ENCODE measurements at regions not wholly inside any gene's neighbourhood (a gene's known extent, or its start where the extent isn't known, plus 50 kb on each side); places are given as distances from the start of the nearest gene placed in this dataset.

DNA sequence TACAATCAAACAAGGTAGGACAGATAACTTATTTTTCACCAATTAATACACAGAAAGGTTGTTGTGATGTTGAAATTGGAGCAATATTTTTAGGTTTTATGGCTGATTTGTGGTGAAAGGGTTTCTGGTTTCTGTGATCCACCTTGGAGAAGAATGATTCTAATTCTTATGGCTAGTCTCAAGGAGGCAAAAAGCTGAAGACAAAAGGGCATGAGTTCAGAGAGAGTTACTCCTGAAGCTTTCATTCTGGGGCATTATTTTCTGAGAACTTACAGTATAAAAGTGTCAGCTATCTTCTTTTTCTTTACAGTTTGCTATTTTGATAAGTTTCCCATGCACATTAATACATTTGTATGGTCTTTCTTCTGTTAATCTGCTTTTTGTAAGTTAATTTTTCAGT lies 372.4 kb upstream of the CCDC179 start:
- Histone ChIP-seq H2BK12ac (ENCODE audit: low read length in 2 of 2) (no peak overlapping the region), H2BK120ac (ENCODE audit: low read depth, low read length) (no peak overlapping the region), H3K4me2 (ENCODE audit: low read length, poor library complexity, severe bottlenecking) (no peak overlapping the region), H3K4ac (ENCODE audit: low read depth in 1 of 2, low read length in 2 of 2) (no peak overlapping the region), H3K27ac (ENCODE audit: low read length, poor library complexity, severe bottlenecking) (no peak overlapping the region), H3K4me3 (ENCODE audit: insufficient read depth in 1 of 2, low read depth in 1 of 2, low read length in 2 of 2) (no peak overlapping the region), H2AFZ (ENCODE audit: low read depth, low read length) (no peak overlapping the region), H2BK15ac (ENCODE audit: low read depth, poor library complexity, severe bottlenecking) (no peak overlapping the region), H4K8ac (ENCODE audit: low read length) (no peak overlapping the region), H3K36me3 (ENCODE audit: control insufficient read depth in 1 of 2, insufficient read depth in 2 of 2, low read depth in 1 of 2, low read length in 2 of 2) (no peaks in the 10 kb centered on the region), H3K18ac (ENCODE audit: low read depth in 1 of 2, low read length in 2 of 2) (no peak overlapping the region), H3K9me3 (ENCODE audit: control insufficient read depth, low read length) (no peaks in the 10 kb centered on the region), H3K23ac (ENCODE audit: low read length in 2 of 2) (no peak overlapping the region), H3K9ac (ENCODE audit: low read length) (peak overlapping the region; percentile 42), H2BK5ac (ENCODE audit: low read depth, low read length, poor library complexity, severe bottlenecking) (no peak overlapping the region), H3K27me3 (ENCODE audit: control insufficient read depth in 1 of 2, insufficient read depth in 1 of 2, low read length in 2 of 2) (no peaks in the 10 kb centered on the region), H3K14ac (ENCODE audit: low read length in 2 of 2) (no peak overlapping the region), H2AK5ac (ENCODE audit: low read length, severe bottlenecking) (no peak overlapping the region), H3K4me1 (ENCODE audit: control insufficient read depth, insufficient read depth, low read depth, low read length) (no peaks in the 10 kb centered on the region), H3K79me1 (replicated peaks; ENCODE audit: low read length, poor library complexity, severe bottlenecking) (no peaks in the 10 kb centered on the region), H4K91ac (ENCODE audit: low read length) (no peak overlapping the region)
- DNase-seq = no peak

DNA sequence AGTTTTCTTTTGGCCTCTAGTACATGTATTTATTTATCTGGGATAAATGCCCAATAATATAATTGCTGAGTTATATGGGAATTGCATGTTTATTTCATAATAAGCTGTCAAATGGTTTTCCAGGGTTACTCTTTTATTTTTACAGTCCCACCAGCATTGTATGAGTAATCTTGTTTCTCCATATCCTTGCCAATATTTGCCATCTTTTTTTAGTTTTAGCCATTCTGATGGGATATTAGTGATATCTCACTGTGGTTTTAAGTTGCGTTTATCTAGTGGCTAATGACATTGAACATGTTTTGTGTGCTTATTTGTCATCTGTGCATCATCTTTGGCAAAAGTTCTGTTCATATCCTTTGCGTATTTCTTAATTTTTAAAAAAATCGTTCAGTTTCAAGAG lies 372.8 kb upstream of the CCDC179 start:
- Histone ChIP-seq H3K36me3 (ENCODE audit: control insufficient read depth in 1 of 2, insufficient read depth in 2 of 2, low read depth in 1 of 2, low read length in 2 of 2) (no peaks in the 10 kb centered on the region), H3K27me3 (ENCODE audit: control insufficient read depth in 1 of 2, insufficient read depth in 1 of 2, low read length in 2 of 2) (no peaks in the 10 kb centered on the region), H2BK120ac (ENCODE audit: low read depth, low read length) (no peak overlapping the region), H3K9ac (ENCODE audit: low read length) (peak overlapping the region; percentile 42), H3K27ac (ENCODE audit: low read length, poor library complexity, severe bottlenecking) (no peak overlapping the region), H3K4ac (ENCODE audit: low read depth in 1 of 2, low read length in 2 of 2) (no peak overlapping the region), H3K14ac (ENCODE audit: low read length in 2 of 2) (no peak overlapping the region), H3K79me1 (replicated peaks; ENCODE audit: low read length, poor library complexity, severe bottlenecking) (no peaks in the 10 kb centered on the region), H2BK15ac (ENCODE audit: low read depth, poor library complexity, severe bottlenecking) (no peak overlapping the region), H3K4me2 (ENCODE audit: low read length, poor library complexity, severe bottlenecking) (no peak overlapping the region), H2AFZ (ENCODE audit: low read depth, low read length) (no peak overlapping the region), H4K8ac (ENCODE audit: low read length) (no peak overlapping the region), H2AK5ac (ENCODE audit: low read length, severe bottlenecking) (no peak overlapping the region), H3K9me3 (ENCODE audit: control insufficient read depth, low read length) (no peaks in the 10 kb centered on the region), H3K4me3 (ENCODE audit: insufficient read depth in 1 of 2, low read depth in 1 of 2, low read length in 2 of 2) (no peak overlapping the region), H2BK12ac (ENCODE audit: low read length in 2 of 2) (no peak overlapping the region), H3K18ac (ENCODE audit: low read depth in 1 of 2, low read length in 2 of 2) (no peak overlapping the region), H2BK5ac (ENCODE audit: low read depth, low read length, poor library complexity, severe bottlenecking) (no peak overlapping the region), H4K91ac (ENCODE audit: low read length) (no peak overlapping the region), H3K4me1 (ENCODE audit: control insufficient read depth, insufficient read depth, low read depth, low read length) (no peaks in the 10 kb centered on the region), H3K23ac (ENCODE audit: low read length in 2 of 2) (no peak overlapping the region)
- 88% methylated on average over 1 of the region's 3 CpGs for WGBS
- DNase-seq = no peak

DNA sequence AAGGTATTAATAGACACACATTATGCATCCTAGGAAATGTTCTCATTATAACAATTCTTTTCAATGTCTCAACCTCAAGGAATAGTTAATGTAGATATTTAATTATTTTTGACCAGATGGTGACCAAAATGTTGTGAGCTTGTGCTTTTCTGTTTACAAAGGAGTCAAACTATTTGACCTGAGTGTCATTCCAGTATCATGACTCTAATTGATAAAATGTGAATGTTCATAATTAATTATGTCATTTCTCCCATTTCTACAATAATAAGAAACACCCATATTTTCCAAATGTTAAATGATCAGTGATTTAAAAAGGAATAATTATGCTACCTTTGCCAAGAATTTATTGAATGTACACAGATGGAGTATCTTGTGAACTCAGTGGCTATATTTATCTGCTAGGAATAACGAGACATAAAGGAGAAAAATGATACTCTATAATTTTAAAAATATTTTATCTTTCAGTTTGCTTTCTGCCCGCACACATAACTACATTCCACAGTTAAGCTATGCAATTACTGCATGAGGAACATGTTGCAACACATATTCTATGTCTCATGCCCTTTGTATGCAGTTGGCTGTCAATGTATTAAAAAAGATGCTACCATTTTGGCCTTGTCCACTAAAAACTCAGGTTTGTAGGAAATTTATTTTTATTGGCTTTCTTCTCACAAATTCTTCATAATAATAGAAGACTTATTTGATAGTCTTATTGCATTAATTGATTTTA lies 376.7 kb upstream of the CCDC179 start:
- Histone ChIP-seq H2BK120ac (ENCODE audit: low read depth, low read length) (no peak overlapping the region), H4K8ac (ENCODE audit: low read length) (no peak overlapping the region), H3K4me3 (ENCODE audit: insufficient read depth in 1 of 2, low read depth in 1 of 2, low read length in 2 of 2) (no peak overlapping the region), H3K27me3 (ENCODE audit: control insufficient read depth in 1 of 2, insufficient read depth in 1 of 2, low read length in 2 of 2) (no peaks in the 10 kb centered on the region), H2BK12ac (ENCODE audit: low read length in 2 of 2) (no peak overlapping the region), H3K4me1 (ENCODE audit: control insufficient read depth, insufficient read depth, low read depth, low read length) (no peaks in the 10 kb centered on the region), H2BK15ac (ENCODE audit: low read depth, poor library complexity, severe bottlenecking) (no peak overlapping the region), H3K9ac (ENCODE audit: low read length) (no peak overlapping the region), H3K18ac (ENCODE audit: low read depth in 1 of 2, low read length in 2 of 2) (no peak overlapping the region), H3K4me2 (ENCODE audit: low read length, poor library complexity, severe bottlenecking) (no peak overlapping the region), H3K27ac (ENCODE audit: low read length, poor library complexity, severe bottlenecking) (no peak overlapping the region), H3K36me3 (ENCODE audit: control insufficient read depth in 1 of 2, insufficient read depth in 2 of 2, low read depth in 1 of 2, low read length in 2 of 2) (no peaks in the 10 kb centered on the region), H4K91ac (ENCODE audit: low read length) (no peak overlapping the region), H3K4ac (ENCODE audit: low read depth in 1 of 2, low read length in 2 of 2) (no peak overlapping the region), H3K79me1 (replicated peaks; ENCODE audit: low read length, poor library complexity, severe bottlenecking) (no peaks in the 10 kb centered on the region), H2AK5ac (ENCODE audit: low read length, severe bottlenecking) (no peak overlapping the region), H2AFZ (ENCODE audit: low read depth, low read length) (no peak overlapping the region), H3K14ac (ENCODE audit: low read length in 2 of 2) (no peak overlapping the region), H3K9me3 (ENCODE audit: control insufficient read depth, low read length) (no peaks in the 10 kb centered on the region), H3K23ac (ENCODE audit: low read length in 2 of 2) (no peak overlapping the region), H2BK5ac (ENCODE audit: low read depth, low read length, poor library complexity, severe bottlenecking) (no peak overlapping the region)
- DNase-seq = peak; percentile 17
- WGBS = no CpG with 5 or more reads among the region's 2 CpGs

DNA sequence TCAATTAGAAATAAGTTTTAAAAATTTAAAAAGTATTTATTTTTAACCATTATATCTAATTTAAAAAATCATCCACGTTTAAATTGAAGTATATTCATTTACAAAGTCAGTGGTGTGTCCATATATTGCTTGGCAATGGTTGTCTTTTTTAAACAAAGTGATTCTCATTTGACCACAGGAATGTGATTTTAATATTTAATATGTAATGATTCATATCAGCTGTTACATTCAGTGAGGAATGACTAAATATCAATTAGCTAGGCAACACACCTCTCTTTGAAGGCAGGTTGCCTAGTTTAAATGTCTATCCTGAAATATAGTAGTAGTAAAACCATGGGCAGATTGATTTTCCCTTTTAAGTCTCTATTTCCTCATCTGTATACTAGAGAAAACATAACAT lies 392.2 kb upstream of the CCDC179 start:
- H2AK5ac ChIP-seq (ENCODE audit: low read length, severe bottlenecking) = no peak overlapping the region
- H3K27ac ChIP-seq (ENCODE audit: low read length, poor library complexity, severe bottlenecking) = no peak overlapping the region
- H3K27me3 ChIP-seq (ENCODE audit: control insufficient read depth in 1 of 2, insufficient read depth in 1 of 2, low read length in 2 of 2) = no peaks in the 10 kb centered on the region
- no peak overlapping the region for H3K18ac ChIP-seq (ENCODE audit: low read depth in 1 of 2, low read length in 2 of 2)
- H3K36me3 ChIP-seq (ENCODE audit: control insufficient read depth in 1 of 2, insufficient read depth in 2 of 2, low read depth in 1 of 2, low read length in 2 of 2) = no peaks in the 10 kb centered on the region
- H3K4ac ChIP-seq (ENCODE audit: low read depth in 1 of 2, low read length in 2 of 2) = no peak overlapping the region
- H2BK5ac ChIP-seq (ENCODE audit: low read depth, low read length, poor library complexity, severe bottlenecking) = no peak overlapping the region
- no peak overlapping the region for H4K8ac ChIP-seq (ENCODE audit: low read length)
- no peaks in the 10 kb centered on the region for H3K9me3 ChIP-seq (ENCODE audit: control insufficient read depth, low read length)
- H3K14ac ChIP-seq (ENCODE audit: low read length in 2 of 2) = no peak overlapping the region
- H2BK120ac ChIP-seq (ENCODE audit: low read depth, low read length) = no peak overlapping the region
- no peak overlapping the region for H3K4me2 ChIP-seq (ENCODE audit: low read length, poor library complexity, severe bottlenecking)
- no peak overlapping the region for H3K9ac ChIP-seq (ENCODE audit: low read length)
- no peak overlapping the region for H2AFZ ChIP-seq (ENCODE audit: low read depth, low read length)
- no peak overlapping the region for H2BK12ac ChIP-seq (ENCODE audit: low read length in 2 of 2)
- H4K91ac ChIP-seq (ENCODE audit: low read length) = no peak overlapping the region
- no peak overlapping the region for H2BK15ac ChIP-seq (ENCODE audit: low read depth, poor library complexity, severe bottlenecking)
- no peaks in the 10 kb centered on the region for H3K79me1 ChIP-seq (replicated peaks; ENCODE audit: low read length, poor library complexity, severe bottlenecking)
- H3K4me1 ChIP-seq (ENCODE audit: control insufficient read depth, insufficient read depth, low read depth, low read length) = no peaks in the 10 kb centered on the region
- no CpG with 5 or more reads among the region's 1 CpG for WGBS
- DNase-seq = no peak
- H3K4me3 ChIP-seq (ENCODE audit: insufficient read depth in 1 of 2, low read depth in 1 of 2, low read length in 2 of 2) = no peak overlapping the region
- H3K23ac ChIP-seq (ENCODE audit: low read length in 2 of 2) = no peak overlapping the region
